GM12891 (cell line): ENCODE measurements at regions not wholly inside any gene's neighbourhood (a gene's known extent, or its start where the extent isn't known, plus 50 kb on each side); places are given as distances from the start of the nearest gene placed in this dataset.

Experiments
- PAX5 ChIP-seq: IDR thresholded peaks from 2 replicates; pipeline ENCODE4 v1.6.1; 2011; ENCODE audit warnings: low read length, moderate library complexity, mild to moderate bottlenecking; ENCODE audit not compliant: insufficient read depth, severe bottlenecking
- POLR2A ChIP-seq: IDR thresholded peaks from 2 replicates; pipeline ENCODE4 v1.6.1; 2011; ENCODE audit warnings: low read depth, low read length, control low read depth
- POLR2AphosphoS5 ChIP-seq: IDR thresholded peaks from 2 replicates; pipeline ENCODE4 v1.6.1; 2011; ENCODE audit warnings: low read depth, low read length, control low read depth
- POU2F2 ChIP-seq: IDR thresholded peaks from 2 replicates; pipeline ENCODE4 v1.6.1; 2011; ENCODE audit warnings: low read depth, mild to moderate bottlenecking, control low read depth, low read length, moderate library complexity
- SPI1 ChIP-seq: IDR thresholded peaks from 2 replicates; pipeline ENCODE4 v1.6.1; 2011; ENCODE audit warnings: low read depth, low read length, control low read depth
- TAF1 ChIP-seq: IDR thresholded peaks from 2 replicates; pipeline ENCODE4 v1.6.1; 2011; ENCODE audit warnings: low read depth, low read length, control low read depth

DNA sequence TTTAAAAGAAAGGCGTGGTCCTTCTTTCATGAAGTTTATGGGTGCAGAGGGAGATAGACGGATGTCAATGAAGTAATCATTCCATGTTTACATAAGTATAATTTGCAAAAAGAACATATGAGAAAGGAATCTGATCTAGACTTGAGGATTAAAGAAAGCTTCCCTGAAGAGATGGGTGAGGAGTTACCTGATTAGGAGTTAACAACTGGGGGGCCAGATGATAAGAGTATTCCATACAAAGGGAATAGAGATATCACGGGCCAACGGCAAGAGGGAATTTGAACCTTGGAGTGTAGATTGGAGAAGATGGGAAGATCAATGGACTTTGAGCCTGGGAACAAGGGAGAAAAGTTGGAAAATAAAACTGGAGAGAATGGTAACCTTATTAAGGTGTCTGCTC is 1959.9 kb upstream of the WWC1 start:
- no peak for TF ChIP-seq POLR2A
- no peak for TF ChIP-seq POLR2AphosphoS5
- TF ChIP-seq SPI1: no peak
- no peak for TF ChIP-seq TAF1
- no peak for TF ChIP-seq POU2F2
- TF ChIP-seq PAX5: no peak
